Activated naive CD4-positive, alpha-beta T cell treated with anti-CD3 and anti-CD28 coated beads for 36 hours (primary cell): ENCODE measurements at regions not wholly inside any gene's neighbourhood (a gene's known extent, or its start where the extent isn't known, plus 50 kb on each side); places are given as distances from the start of the nearest gene placed in this dataset.
"Not testable (repeated sequence)": the region's sequence is repeated elsewhere in the genome, so short reads cannot be mapped to it uniquely, and the experiment has no call there.

Experiments
- CTCF ChIA-PET: fragments of 350-600 bp; sonication (Branson Sonifier 250); formaldehyde crosslinking; loops from one replicate; lab custom pipeline; 2021; ENCODE audit warnings: antibody characterized with exemption; lab: Charles Lee
- DNase-seq: peaks from one replicate; pipeline ENCODE4 v3.0.0-alpha.2; 2020
- H3K27ac Mint-ChIP-seq: one replicate; pipeline ENCODE4 v1.8.0; 2021; ENCODE audit warnings: mild to moderate bottlenecking, mixed read lengths
- H3K27me3 Mint-ChIP-seq: one replicate; pipeline ENCODE4 v1.8.0; 2021; ENCODE audit warnings: low read depth, mixed read lengths
- H3K36me3 Mint-ChIP-seq: one replicate; pipeline ENCODE4 v1.8.0; 2021; ENCODE audit warnings: low read depth, mixed read lengths
- H3K4me1 Mint-ChIP-seq: one replicate; pipeline ENCODE4 v1.8.0; 2021; ENCODE audit warnings: low read depth, mixed read lengths
- H3K4me3 Mint-ChIP-seq: one replicate; pipeline ENCODE4 v1.8.0; 2021; ENCODE audit warnings: mild to moderate bottlenecking, moderate library complexity, mixed read lengths
- H3K9me3 Mint-ChIP-seq: one replicate; pipeline ENCODE4 v1.8.0; 2021; ENCODE audit warnings: mixed read lengths
- intact Hi-C: fragments of 100-400 bp; cut with micrococcal nuclease; formaldehyde crosslinking; loops from one replicate; pipeline ENCODE4 v1.15.1; 2023

GRCh38 chr3:27049792-27050191 is 319.4 kb downstream of the NEK10 start:
- intact Hi-C loops: no loop called here
- H3K27me3 Mint-ChIP-seq: no peaks in the 10 kb centered on the region
- DNase-seq: no peak
- CTCF ChIA-PET: no interaction called here
- H3K4me1 Mint-ChIP-seq: no peaks in the 10 kb centered on the region
- no peak overlapping the region for H3K27ac Mint-ChIP-seq
- H3K9me3 Mint-ChIP-seq: peaks cover 21% of the 10 kb centered on the region
- no peak overlapping the region for H3K4me3 Mint-ChIP-seq
- H3K36me3 Mint-ChIP-seq: no peaks in the 10 kb centered on the region

- H3K27ac Mint-ChIP-seq, DNase-seq, H3K27me3 Mint-ChIP-seq, H3K36me3 Mint-ChIP-seq, H3K4me3 Mint-ChIP-seq, intact Hi-C loops, CTCF ChIA-PET, H3K4me1 Mint-ChIP-seq: not testable (repeated sequence)
- peaks cover 21% of the 10 kb centered on the region for H3K9me3 Mint-ChIP-seq
Measured at GRCh38 chr3:27051527-27051926, 317.7 kb downstream of the NEK10 start.

DNA sequence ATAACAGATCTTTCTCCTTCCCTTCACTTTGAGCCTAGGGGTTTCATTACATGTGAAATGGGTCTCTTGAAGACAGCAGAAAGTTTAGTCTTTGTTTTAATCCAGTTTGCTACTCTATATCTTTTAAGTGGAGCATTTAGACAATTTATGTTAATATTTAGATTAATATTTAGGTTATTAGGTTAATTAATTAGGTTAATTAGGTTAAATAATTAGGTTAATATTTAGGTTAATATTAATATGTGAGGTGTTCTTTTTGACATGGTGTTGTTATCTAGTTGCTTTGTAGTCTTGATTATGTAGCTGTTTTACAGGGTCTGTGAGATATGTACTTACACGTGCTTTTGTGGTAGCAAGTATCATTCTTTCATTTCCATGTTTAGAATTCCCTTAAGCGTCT is 312.9 kb downstream of the NEK10 start:
- no peak overlapping the region for H3K4me3 Mint-ChIP-seq
- no peaks in the 10 kb centered on the region for H3K4me1 Mint-ChIP-seq
- no peak for DNase-seq
- CTCF ChIA-PET: no interaction called here
- no peaks in the 10 kb centered on the region for H3K36me3 Mint-ChIP-seq
- peaks cover 14% of the 10 kb centered on the region for H3K9me3 Mint-ChIP-seq
- H3K27ac Mint-ChIP-seq: no peak overlapping the region
- H3K27me3 Mint-ChIP-seq: peaks cover 6% of the 10 kb centered on the region
- intact Hi-C loops: no loop called here

DNA sequence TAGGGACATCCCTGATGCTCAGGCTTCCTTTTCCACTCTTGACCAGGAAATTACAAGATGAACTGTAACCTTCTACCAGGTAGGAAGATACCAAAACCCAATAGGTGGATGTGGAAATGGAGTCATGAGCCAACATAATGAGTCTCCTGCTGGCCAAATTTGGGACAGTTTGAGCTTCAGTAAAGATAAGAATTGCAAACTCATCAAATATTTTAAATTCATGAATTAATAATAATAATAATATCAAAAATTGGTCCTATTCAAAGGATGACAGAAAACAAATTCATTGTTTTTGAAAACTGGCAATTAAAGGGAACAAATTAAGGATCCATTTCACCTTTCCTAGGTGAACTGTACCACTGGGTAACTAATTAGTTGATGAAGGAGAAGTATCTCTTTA is 309.7 kb downstream of the NEK10 start:
- intact Hi-C loops: no loop called here
- DNase-seq: no peak
- no peak overlapping the region for H3K27ac Mint-ChIP-seq
- no peaks in the 10 kb centered on the region for H3K4me1 Mint-ChIP-seq
- peaks cover 6% of the 10 kb centered on the region for H3K27me3 Mint-ChIP-seq
- no peaks in the 10 kb centered on the region for H3K9me3 Mint-ChIP-seq
- H3K4me3 Mint-ChIP-seq: no peak overlapping the region
- no peaks in the 10 kb centered on the region for H3K36me3 Mint-ChIP-seq
- CTCF ChIA-PET: no interaction called here
